ENCODE measurements at regions not wholly inside any gene's neighbourhood (a gene's known extent, or its start where the extent isn't known, plus 50 kb on each side); places are given as distances from the start of the nearest gene placed in this dataset.

GRCh38 chr2:67079729-67080128 is 317.4 kb upstream of the ETAA1 start:
- intact Hi-C loops (cut with micrococcal nuclease) = no loop called here
- Histone ChIP-seq H2AFZ (ENCODE audit: low read depth, low read length) (no peak overlapping the region), H3K4me2 (ENCODE audit: insufficient read depth, low read length) (no peak overlapping the region), H3K9me1 (replicated peaks; ENCODE audit: control insufficient read depth, extremely low read depth, insufficient read depth, low read length) (no peaks in the 10 kb centered on the region), H3K9ac (replicated peaks; ENCODE audit: extremely low read depth, insufficient read depth, low read length) (no peak overlapping the region), H3K27me3 (ENCODE audit: control insufficient read depth in 2 of 2, insufficient read depth in 2 of 2, low read length in 2 of 2) (peaks cover 0 to 2% of the 10 kb centered on the region in 2 experiments), H3K79me2 (ENCODE audit: control insufficient read depth, insufficient read depth, low read length) (no peaks in the 10 kb centered on the region), H3K27ac (ENCODE audit: insufficient read depth, low read depth, low read length) (no peak overlapping the region), H3K4me3 (replicated peaks in 1 of 3; ENCODE audit: insufficient read depth in 1 of 3, low read depth in 1 of 3, low read length in 3 of 3) (no peak overlapping the region), H3K9me3 (replicated peaks; ENCODE audit: control insufficient read depth, insufficient read depth, low read length) (no peaks in the 10 kb centered on the region), H4K20me1 (replicated peaks; ENCODE audit: control insufficient read depth, extremely low read depth, insufficient read depth, low read length) (no peaks in the 10 kb centered on the region), H3K36me3 (ENCODE audit: control insufficient read depth in 2 of 2, extremely low read depth in 1 of 2, insufficient read depth in 2 of 2, low read length in 2 of 2) (no peaks in the 10 kb centered on the region), H3K4me1 (ENCODE audit: control insufficient read depth, extremely low read depth, insufficient read depth, low read length) (no peaks in the 10 kb centered on the region)
- FAIRE-seq (no peak), DNase-seq (ENCODE audit: low read depth, low spot score) (no peak)
- POLR2A ChIA-PET = no interaction called here
- no peak for TF ChIP-seq GATA2 (IDR thresholded peaks at IDR 0.05; ENCODE audit: insufficient read depth, insufficient read length, low read depth, low read length)
- TF ChIP-seq POLR2AphosphoS5 (IDR thresholded peaks at IDR 0.05; ENCODE audit: insufficient read depth, low read depth, low read length) = no peak
- no peak for TF ChIP-seq EZH2 (IDR thresholded peaks at IDR 0.05; ENCODE audit: borderline replicate concordance, low read depth, low read length, severe bottlenecking)
- BruUV-seq (replicated peaks) = no TSS peak
- dilution Hi-C loops (cut with MboI; ENCODE audit: extremely low pct_ligation_motif_present, low sequenced_read_pairs) = no loop called here
- CTCF ChIA-PET = no interaction called here

GRCh38 chr2:67082813-67083212 is 314.3 kb upstream of the ETAA1 start:
- Histone ChIP-seq H4K20me1 (replicated peaks; ENCODE audit: control insufficient read depth, extremely low read depth, insufficient read depth, low read length) (no peaks in the 10 kb centered on the region), H3K4me3 (replicated peaks in 1 of 3; ENCODE audit: insufficient read depth in 1 of 3, low read depth in 1 of 3, low read length in 3 of 3) (no peak overlapping the region), H3K4me1 (ENCODE audit: control insufficient read depth, extremely low read depth, insufficient read depth, low read length) (no peaks in the 10 kb centered on the region), H3K27me3 (ENCODE audit: control insufficient read depth in 2 of 2, insufficient read depth in 2 of 2, low read length in 2 of 2) (peaks cover 0 to 2% of the 10 kb centered on the region in 2 experiments), H3K9me1 (replicated peaks; ENCODE audit: control insufficient read depth, extremely low read depth, insufficient read depth, low read length) (no peaks in the 10 kb centered on the region), H3K27ac (ENCODE audit: insufficient read depth, low read depth, low read length) (no peak overlapping the region), H3K36me3 (ENCODE audit: control insufficient read depth in 2 of 2, extremely low read depth in 1 of 2, insufficient read depth in 2 of 2, low read length in 2 of 2) (no peaks in the 10 kb centered on the region), H3K9me3 (replicated peaks; ENCODE audit: control insufficient read depth, insufficient read depth, low read length) (no peaks in the 10 kb centered on the region), H3K4me2 (ENCODE audit: insufficient read depth, low read length) (no peak overlapping the region), H2AFZ (ENCODE audit: low read depth, low read length) (no peak overlapping the region), H3K9ac (replicated peaks; ENCODE audit: extremely low read depth, insufficient read depth, low read length) (no peak overlapping the region), H3K79me2 (ENCODE audit: control insufficient read depth, insufficient read depth, low read length) (no peaks in the 10 kb centered on the region)
- no TSS peak for BruUV-seq (replicated peaks)
- intact Hi-C loops (cut with micrococcal nuclease) = no loop called here
- FAIRE-seq (no peak), DNase-seq (ENCODE audit: low read depth, low spot score) (no peak)
- POLR2A ChIA-PET = no interaction called here
- TF ChIP-seq CTCF (IDR thresholded peaks at IDR 0.05; ENCODE audit: extremely low read depth in 1 of 2, insufficient read depth in 1 of 2, low read depth in 1 of 2, low read length in 2 of 2) = no peak
- no peak for TF ChIP-seq JUN (IDR thresholded peaks at IDR 0.05; ENCODE audit: borderline replicate concordance, insufficient read depth, insufficient read length, low read depth)
- TF ChIP-seq POLR2AphosphoS5 (IDR thresholded peaks at IDR 0.05; ENCODE audit: insufficient read depth, low read depth, low read length) = no peak
- no peak for TF ChIP-seq POLR2A (IDR thresholded peaks at IDR 0.05; ENCODE audit: low read depth, low read length)
- no peak for TF ChIP-seq MAX (IDR thresholded peaks at IDR 0.05; ENCODE audit: insufficient read depth, insufficient read length)
- no peak for TF ChIP-seq EZH2 (IDR thresholded peaks at IDR 0.05; ENCODE audit: borderline replicate concordance, low read depth, low read length, severe bottlenecking)
- no peak for TF ChIP-seq GATA2 (IDR thresholded peaks at IDR 0.05; ENCODE audit: insufficient read depth, insufficient read length, low read depth, low read length)
- no peak for TF ChIP-seq MYC (IDR thresholded peaks at IDR 0.05; ENCODE audit: low read depth, low read length)
- TF ChIP-seq FOS (IDR thresholded peaks at IDR 0.05; ENCODE audit: borderline replicate concordance, insufficient read depth, low read length) = no peak
- dilution Hi-C loops (cut with MboI; ENCODE audit: extremely low pct_ligation_motif_present, low sequenced_read_pairs) = no loop called here
- CTCF ChIA-PET = no interaction called here

Measured in endothelial cell of umbilical vein (primary cell).